ENCODE measurements at regions not wholly inside any gene's neighbourhood (a gene's known extent, or its start where the extent isn't known, plus 50 kb on each side); places are given as distances from the start of the nearest gene placed in this dataset.
"Not testable (repeated sequence)": the region's sequence is repeated elsewhere in the genome, so short reads cannot be mapped to it uniquely, and the experiment has no call there.

GRCh38 chrX:25905728-25906127 lies 232.4 kb upstream of the MAGEB18 start:
- TF ChIP-seq, protein P1, sequence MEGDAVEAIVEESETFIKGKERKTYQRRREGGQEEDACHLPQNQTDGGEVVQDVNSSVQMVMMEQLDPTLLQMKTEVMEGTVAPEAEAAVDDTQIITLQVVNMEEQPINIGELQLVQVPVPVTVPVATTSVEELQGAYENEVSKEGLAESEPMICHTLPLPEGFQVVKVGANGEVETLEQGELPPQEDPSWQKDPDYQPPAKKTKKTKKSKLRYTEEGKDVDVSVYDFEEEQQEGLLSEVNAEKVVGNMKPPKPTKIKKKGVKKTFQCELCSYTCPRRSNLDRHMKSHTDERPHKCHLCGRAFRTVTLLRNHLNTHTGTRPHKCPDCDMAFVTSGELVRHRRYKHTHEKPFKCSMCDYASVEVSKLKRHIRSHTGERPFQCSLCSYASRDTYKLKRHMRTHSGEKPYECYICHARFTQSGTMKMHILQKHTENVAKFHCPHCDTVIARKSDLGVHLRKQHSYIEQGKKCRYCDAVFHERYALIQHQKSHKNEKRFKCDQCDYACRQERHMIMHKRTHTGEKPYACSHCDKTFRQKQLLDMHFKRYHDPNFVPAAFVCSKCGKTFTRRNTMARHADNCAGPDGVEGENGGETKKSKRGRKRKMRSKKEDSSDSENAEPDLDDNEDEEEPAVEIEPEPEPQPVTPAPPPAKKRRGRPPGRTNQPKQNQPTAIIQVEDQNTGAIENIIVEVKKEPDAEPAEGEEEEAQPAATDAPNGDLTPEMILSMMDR (IDR thresholded peaks at IDR 0.05): not testable (repeated sequence)
- not testable (repeated sequence) for TF ChIP-seq POLR2A (IDR thresholded peaks at IDR 0.05)

Measured in testis (tissue), 2 donors.